GM06990 (cell line): ENCODE measurements at regions not wholly inside any gene's neighbourhood (a gene's known extent, or its start where the extent isn't known, plus 50 kb on each side); places are given as distances from the start of the nearest gene placed in this dataset.

ENCODE experiments used
- DNase-seq: peaks from one replicate; pipeline ENCODE4 v3.0.0-alpha.2; 2011; ENCODE audit not compliant: insufficient read length; ENCODE audit errors: extremely low read depth
- H3K27me3 ChIP-seq: replicated peaks from 2 replicates; pipeline ENCODE4 v1.6.0; 2011; ENCODE audit warnings: low read length; ENCODE audit not compliant: control insufficient read depth, insufficient read depth
- H3K36me3 ChIP-seq: 2 replicates; pipeline ENCODE4 v1.5.1; 2011; ENCODE audit warnings: low read length; ENCODE audit not compliant: control insufficient read depth, insufficient read depth
- H3K4me3 ChIP-seq: replicated peaks from 2 replicates; pipeline ENCODE4 v1.5.1; 2011; ENCODE audit warnings: low read depth, mild to moderate bottlenecking, control low read depth, low read length
- TF ChIP-seq, protein P1 (sequence below): IDR thresholded peaks from 2 replicates; pipeline ENCODE4 v1.5.1; 2011; ENCODE audit warnings: low read length, control low read depth, mild to moderate bottlenecking, inconsistent platforms; ENCODE audit not compliant: insufficient read depth, poor library complexity, severe bottlenecking

DNA sequence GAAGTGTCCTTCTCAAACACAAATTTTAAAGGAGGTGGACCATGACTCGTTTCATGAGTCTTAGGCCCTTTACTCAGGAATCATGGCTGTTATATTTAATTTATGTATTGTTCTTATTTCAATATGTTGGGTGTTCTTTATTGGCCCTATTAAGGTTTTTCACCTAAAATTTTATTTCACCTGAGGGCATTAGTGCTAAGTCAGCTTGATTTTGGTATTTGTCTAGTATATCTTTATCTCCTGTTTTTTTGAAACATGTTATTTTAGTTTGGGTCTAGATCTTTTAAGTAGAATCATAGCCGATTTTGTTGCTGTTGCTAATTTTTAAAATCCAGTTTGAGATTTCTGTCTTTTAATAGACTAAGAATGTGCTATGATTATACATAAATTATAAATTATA, 430.4 kb downstream of the RPS6KC1 start:
- Histone ChIP-seq H3K27me3 (no peaks in the 10 kb centered on the region; the same call in 1 of the 2 replicates), H3K36me3 (no peaks in the 10 kb centered on the region), H3K4me3 (no peak overlapping the region)
- TF ChIP-seq, protein P1, sequence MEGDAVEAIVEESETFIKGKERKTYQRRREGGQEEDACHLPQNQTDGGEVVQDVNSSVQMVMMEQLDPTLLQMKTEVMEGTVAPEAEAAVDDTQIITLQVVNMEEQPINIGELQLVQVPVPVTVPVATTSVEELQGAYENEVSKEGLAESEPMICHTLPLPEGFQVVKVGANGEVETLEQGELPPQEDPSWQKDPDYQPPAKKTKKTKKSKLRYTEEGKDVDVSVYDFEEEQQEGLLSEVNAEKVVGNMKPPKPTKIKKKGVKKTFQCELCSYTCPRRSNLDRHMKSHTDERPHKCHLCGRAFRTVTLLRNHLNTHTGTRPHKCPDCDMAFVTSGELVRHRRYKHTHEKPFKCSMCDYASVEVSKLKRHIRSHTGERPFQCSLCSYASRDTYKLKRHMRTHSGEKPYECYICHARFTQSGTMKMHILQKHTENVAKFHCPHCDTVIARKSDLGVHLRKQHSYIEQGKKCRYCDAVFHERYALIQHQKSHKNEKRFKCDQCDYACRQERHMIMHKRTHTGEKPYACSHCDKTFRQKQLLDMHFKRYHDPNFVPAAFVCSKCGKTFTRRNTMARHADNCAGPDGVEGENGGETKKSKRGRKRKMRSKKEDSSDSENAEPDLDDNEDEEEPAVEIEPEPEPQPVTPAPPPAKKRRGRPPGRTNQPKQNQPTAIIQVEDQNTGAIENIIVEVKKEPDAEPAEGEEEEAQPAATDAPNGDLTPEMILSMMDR, result no peak
- no peak for DNase-seq

DNA sequence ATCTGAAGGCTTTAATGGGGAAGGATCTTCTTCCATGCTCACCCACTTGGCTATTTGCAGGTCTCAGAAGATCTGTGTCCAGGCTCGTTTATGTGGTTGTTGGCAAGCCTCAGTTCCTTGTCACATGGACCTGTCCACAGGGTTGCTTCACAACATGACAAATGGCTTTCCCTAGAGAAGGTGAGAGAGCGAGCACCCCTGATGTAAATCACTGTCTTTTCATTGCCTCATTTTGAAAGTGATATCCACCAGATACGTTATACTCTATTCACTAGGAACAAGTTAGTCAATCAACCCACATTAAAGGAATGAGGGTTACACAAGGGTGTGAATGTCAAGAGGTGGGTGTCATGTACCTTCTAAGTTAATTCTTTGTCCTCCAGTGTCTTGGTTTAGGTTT, 433.3 kb downstream of the RPS6KC1 start:
- TF ChIP-seq, protein P1, result no peak
- no peaks in the 10 kb centered on the region for H3K36me3 ChIP-seq
- DNase-seq, result no peak

GRCh38 chr1:213484758-213485157, 433.7 kb downstream of the RPS6KC1 start:
- H3K27me3 ChIP-seq, result no peaks in the 10 kb centered on the region; the same call in 1 of the 2 replicates
- TF ChIP-seq, protein P1, result no peak
- DNase-seq, result no peak
- H3K4me3 ChIP-seq, result no peak overlapping the region
- no peaks in the 10 kb centered on the region for H3K36me3 ChIP-seq

More for the DNA sequence above, 433.3 kb downstream of the RPS6KC1 start:
- Histone ChIP-seq H3K27me3 (no peaks in the 10 kb centered on the region; the same call in 1 of the 2 replicates), H3K4me3 (no peak overlapping the region)

GRCh38 chr1:213486488-213486887, 435.4 kb downstream of the RPS6KC1 start:
- no peaks in the 10 kb centered on the region for H3K36me3 ChIP-seq
- H3K27me3 ChIP-seq, result no peaks in the 10 kb centered on the region; the same call in 1 of the 2 replicates
- DNase-seq, result no peak
- H3K4me3 ChIP-seq, result no peak overlapping the region
- TF ChIP-seq, protein P1, result no peak

GRCh38 chr1:213491468-213491867, 440.4 kb downstream of the RPS6KC1 start:
- no peaks in the 10 kb centered on the region for H3K36me3 ChIP-seq
- TF ChIP-seq, protein P1, result no peak

More at GRCh38 chr1:213491468-213491867, 440.4 kb downstream of the RPS6KC1 start:
- no peak overlapping the region for H3K4me3 ChIP-seq
- DNase-seq, result no peak
- H3K27me3 ChIP-seq, result no peaks in the 10 kb centered on the region; the same call in none of the 2 replicates
